Heart right ventricle (tissue), 16 donors: ENCODE measurements at regions not wholly inside any gene's neighbourhood (a gene's known extent, or its start where the extent isn't known, plus 50 kb on each side); places are given as distances from the start of the nearest gene placed in this dataset.

Experiments
- ATAC-seq, 8 donors: fragments of 200-7000 bp; cut with Tn5 transposase; one replicate each; pipeline ENCODE4 v1.9.1; 2020; ENCODE audit warnings: mild to moderate bottlenecking in 8 of 8, moderate library complexity in 8 of 8, moderate number of reproducible peaks in 1 of 8
- DNase-seq, 2 donors: peaks; one replicate each; pipeline ENCODE4 v3.0.0-alpha.2; 2020
- H3K27ac ChIP-seq, 10 donors: fragments of 200-600 bp; sonication (generic) in 2 of 10; one replicate each; pipeline versions ENCODE4 v1.5.0 to v1.8.0; 2020 to 2022; ENCODE audit warnings: mild to moderate bottlenecking in 3 of 10
- H3K27me3 ChIP-seq, 7 donors: fragments of 200-600 bp; one replicate each; pipeline ENCODE4 v1.8.0; 2021 to 2022; ENCODE audit warnings: mild to moderate bottlenecking in 2 of 7
- H3K36me3 ChIP-seq, 9 donors: fragments of 200-600 bp; sonication (generic) in 1 of 9; one replicate each; pipeline versions ENCODE4 v1.5.0 to v1.8.0; 2020 to 2022; ENCODE audit warnings: mild to moderate bottlenecking in 2 of 9
- H3K4me1 ChIP-seq, 9 donors: fragments of 200-600 bp; sonication (generic) in 1 of 9; one replicate each; pipeline versions ENCODE4 v1.5.0 to v1.8.0; 2020 to 2022; ENCODE audit warnings: mild to moderate bottlenecking in 4 of 9
- H3K4me3 ChIP-seq, 10 donors: fragments of 200-600 bp; sonication (generic) in 2 of 10; one replicate each; pipeline versions ENCODE4 v1.5.0 to v1.8.0; 2020 to 2022; ENCODE audit warnings: mild to moderate bottlenecking in 7 of 10, moderate library complexity in 2 of 10
- H3K9me3 ChIP-seq, 11 donors: fragments of 200-600 bp in 10 of 11; sonication (generic) in 2 of 11; one replicate each; pipeline versions ENCODE4 v1.5.0 to v1.8.0; 2013 to 2022; ENCODE audit warnings: mild to moderate bottlenecking in 2 of 11, control low read depth in 1 of 11, moderate library complexity in 1 of 11
- WGBS, 2 donors: extraction: QIAGEN DNeasy Blood & Tissue Kit; methylation state at CpG; one replicate each; pipeline ENCODE4 v1.1.7; 2013; ENCODE audit warnings: inconsistent platforms in 1 of 2; 5-methylcytosine and 5-hydroxymethylcytosine counted together
- intact Hi-C, 10 donors: fragments of 100-400 bp; cut with DNase I; formaldehyde crosslinking; loops; one replicate each; pipeline versions ENCODE4 v1.11.1 to v1.14.2; 2022
- TF ChIP-seq, protein P1 (sequence below), 9 donors: fragments of 200-600 bp; sonication (generic) in 2 of 9; IDR thresholded peaks; one replicate each; pipeline versions ENCODE4 v1.5.0 to v1.8.0; 2021 to 2022; ENCODE audit warnings: antibody characterized with exemption in 9 of 9, mild to moderate bottlenecking in 5 of 9, moderate library complexity in 1 of 9
- donor health status: Arrhythmogenic right ventricular cardiomyopathy.
- donor health status: ischemic (EF 13 %, LVEDD 7.1; RV severe dilation, severe dysfunction).
- donor health status: healthy with polysubstance abuse.
- donor health status: DM: no; HTN: yes; CAD: no.
- donor health status: DM: no; HTN: no; CAD: no.
- donor health status: ischemic (EF 25% LVEDD 6.9; RV normal size, moderate dysfunction).
- donor health status: ischemic (EF 25% LVEDD 5.7; RV mildly dilated, moderate dysfunction).
- donor health status: healthy.
- donor health status: DM: yes; HTN: yes; CAD: no.
- donor health status: Ischemic cardiomyopathy.
- donor health status: ischemic (EF 35%, LVEDD 5.7; RV mildly dilated, moderate dysfunction).
- donor health status: nonischemic (EF 11% LVEDD 7.7; RV severe dilation, severe dysfunction).
- donor health status: DM: yes; HTN: yes; CAD: no.
- donor health status: PGD.
- donor health status: ischemic (EF 29% LVEDD 5.4; RV normal size, mild dysfunction).
- donor health status: nonischemic (EF 23%, LVEDD 6.1; RV moderate dilation, normal function).

DNA sequence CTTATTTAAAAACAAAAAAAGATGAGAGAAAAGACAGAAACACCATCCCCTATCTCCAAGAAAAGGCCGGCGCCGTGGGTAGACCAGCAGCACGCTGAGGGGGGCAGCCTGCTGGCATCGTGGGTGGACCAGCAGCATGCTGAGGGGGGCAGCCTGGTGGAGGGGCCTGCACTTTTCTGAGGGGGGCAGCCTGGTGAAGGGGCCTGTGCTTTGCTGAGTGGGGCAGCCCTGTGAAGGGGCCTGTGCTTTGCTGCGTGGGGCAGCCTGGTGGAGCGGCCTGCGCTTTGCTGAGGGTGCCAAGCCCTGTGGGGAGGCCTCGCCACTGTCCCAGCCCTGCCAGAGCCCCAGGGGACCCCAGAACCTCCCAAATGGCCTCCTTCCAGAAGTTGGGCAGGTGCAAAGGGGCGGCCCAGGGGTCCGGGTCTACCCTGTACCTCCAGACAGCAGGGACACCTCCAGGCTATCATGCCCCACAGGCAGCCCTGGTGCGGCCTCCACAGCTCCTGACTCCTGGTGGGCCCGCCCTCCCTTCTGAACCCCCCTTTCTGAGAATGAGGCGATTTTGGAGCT is 1185.7 kb downstream of the BRD1 start:
- H3K36me3 ChIP-seq, result no peaks in the 10 kb centered on the region
- WGBS, 2 donors, result 84 to 89% methylated on average over 14 of the region's 14 CpGs
- intact Hi-C loops, result no loop called here
- no peaks in the 10 kb centered on the region for H3K4me1 ChIP-seq
- H3K27me3 ChIP-seq, result peaks cover 0 to 30% (median 5%) of the 10 kb centered on the region in 7 donors
- ATAC-seq, result no peak
- no peaks in the 10 kb centered on the region for H3K9me3 ChIP-seq
- peak in 1 of 2 donors; percentile 4 for DNase-seq
- TF ChIP-seq, protein P1, sequence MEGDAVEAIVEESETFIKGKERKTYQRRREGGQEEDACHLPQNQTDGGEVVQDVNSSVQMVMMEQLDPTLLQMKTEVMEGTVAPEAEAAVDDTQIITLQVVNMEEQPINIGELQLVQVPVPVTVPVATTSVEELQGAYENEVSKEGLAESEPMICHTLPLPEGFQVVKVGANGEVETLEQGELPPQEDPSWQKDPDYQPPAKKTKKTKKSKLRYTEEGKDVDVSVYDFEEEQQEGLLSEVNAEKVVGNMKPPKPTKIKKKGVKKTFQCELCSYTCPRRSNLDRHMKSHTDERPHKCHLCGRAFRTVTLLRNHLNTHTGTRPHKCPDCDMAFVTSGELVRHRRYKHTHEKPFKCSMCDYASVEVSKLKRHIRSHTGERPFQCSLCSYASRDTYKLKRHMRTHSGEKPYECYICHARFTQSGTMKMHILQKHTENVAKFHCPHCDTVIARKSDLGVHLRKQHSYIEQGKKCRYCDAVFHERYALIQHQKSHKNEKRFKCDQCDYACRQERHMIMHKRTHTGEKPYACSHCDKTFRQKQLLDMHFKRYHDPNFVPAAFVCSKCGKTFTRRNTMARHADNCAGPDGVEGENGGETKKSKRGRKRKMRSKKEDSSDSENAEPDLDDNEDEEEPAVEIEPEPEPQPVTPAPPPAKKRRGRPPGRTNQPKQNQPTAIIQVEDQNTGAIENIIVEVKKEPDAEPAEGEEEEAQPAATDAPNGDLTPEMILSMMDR (IDR thresholded peaks at IDR 0.05), result no peak
- H3K27ac ChIP-seq, result no peak overlapping the region
- no peak overlapping the region for H3K4me3 ChIP-seq

DNA sequence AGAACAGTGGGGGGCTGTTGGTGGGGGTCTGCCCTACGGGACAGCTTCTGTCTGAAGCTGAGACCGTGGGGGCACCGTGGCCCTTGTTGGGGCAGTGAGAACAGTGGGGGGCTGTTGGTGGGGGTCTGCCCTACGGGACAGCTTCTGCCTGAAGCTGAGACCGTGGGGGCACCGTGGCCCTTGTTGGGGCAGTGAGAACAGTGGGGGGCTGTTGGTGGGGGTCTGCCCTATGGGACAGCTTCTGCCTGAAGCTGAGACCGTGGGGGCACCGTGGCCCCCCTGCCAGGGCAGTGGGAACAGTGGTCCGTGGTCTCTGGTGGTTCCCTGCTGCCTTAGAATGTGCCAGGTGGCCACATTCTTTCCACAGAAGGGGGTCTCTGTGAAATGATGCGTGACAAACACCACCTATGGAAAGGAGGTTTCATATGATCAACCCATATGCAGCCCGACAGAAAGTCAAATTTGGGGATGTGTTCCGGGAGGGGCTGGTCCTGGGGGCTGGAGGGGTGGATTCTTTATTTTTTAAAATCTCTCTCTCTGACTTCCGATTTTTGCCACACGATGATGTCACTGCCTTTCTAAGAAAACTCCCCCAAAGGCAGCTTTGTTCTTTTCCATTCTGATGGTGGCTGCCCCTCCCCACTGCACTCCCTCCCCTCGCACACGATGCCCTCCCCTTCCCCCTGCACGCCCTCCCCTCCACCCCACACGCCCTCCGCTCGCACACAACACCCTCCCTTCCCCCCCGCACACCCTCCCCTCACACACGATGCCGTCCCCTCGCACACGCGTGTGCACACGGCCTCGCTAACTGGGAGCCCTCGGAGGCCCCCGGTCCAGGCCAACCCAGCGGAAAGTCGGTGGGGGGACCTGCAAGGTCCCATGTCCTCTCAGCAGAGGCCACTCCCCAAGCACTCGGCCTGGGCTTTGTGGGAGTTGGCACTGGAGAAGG is 1186.5 kb downstream of the BRD1 start:
- TF ChIP-seq, protein P1 (IDR thresholded peaks at IDR 0.05), result no peak
- 62 to 71% methylated on average over 30 to 33 of the region's 33 CpGs for WGBS, 2 donors
- no peak overlapping the region for H3K4me3 ChIP-seq
- intact Hi-C loops, result no loop called here
- no peaks in the 10 kb centered on the region for H3K36me3 ChIP-seq
- ATAC-seq (no peak), DNase-seq (peak in 1 of 2 donors; percentile 2)
- H3K9me3 ChIP-seq, result no peaks in the 10 kb centered on the region
- H3K4me1 ChIP-seq, result no peaks in the 10 kb centered on the region
- H3K27ac ChIP-seq, result no peak overlapping the region
- peaks cover 0 to 30% (median 5%) of the 10 kb centered on the region in 7 donors for H3K27me3 ChIP-seq

DNA sequence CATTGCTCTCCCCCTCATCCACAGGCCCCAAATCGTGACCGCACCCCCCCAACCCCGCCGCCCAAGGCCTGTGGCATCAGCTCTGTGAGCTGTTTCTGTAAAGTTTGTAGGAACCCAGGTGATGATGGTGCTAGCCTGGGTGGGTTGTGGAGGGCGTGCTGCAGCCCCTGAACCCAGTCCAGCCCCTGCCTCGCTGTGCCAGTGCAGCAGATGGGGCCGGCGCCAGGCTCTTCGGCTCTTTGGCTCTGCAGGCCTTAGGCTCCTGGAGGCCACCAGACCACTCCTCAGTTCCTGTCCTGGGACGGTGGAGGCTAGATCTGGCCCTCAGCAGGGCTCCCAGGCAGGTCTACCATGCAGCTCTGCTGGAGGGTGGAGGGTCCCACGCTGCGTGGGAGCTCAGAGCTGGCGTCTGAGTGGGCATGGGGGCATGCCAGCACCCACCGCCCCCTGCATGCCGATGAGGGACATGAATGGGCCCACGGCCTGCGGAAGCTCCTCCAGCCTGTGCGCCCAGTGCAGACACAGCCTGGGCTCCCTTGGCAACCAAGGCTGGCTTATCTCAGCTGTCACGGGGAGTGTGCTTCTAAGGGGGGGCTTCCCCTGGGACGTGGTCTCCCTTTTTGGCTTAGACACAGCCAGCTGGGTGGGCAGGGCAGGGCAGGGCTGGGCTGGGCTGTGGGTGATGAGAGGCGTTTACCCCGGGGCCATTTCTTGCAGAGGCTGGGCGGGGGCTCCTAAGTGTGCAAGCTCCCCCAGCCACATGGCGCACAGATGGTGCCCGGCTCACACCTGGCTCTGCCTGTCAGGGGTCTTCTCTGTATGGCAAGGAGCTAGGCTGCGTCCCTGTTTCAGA is 1187.6 kb downstream of the BRD1 start:
- 73 to 79% methylated on average over 26 of the region's 26 CpGs for WGBS, 2 donors
- intact Hi-C loops, result no loop called here
- peak in 1 of 2 donors; percentile 1 for DNase-seq

More for the DNA sequence above, 1187.6 kb downstream of the BRD1 start:
- TF ChIP-seq, protein P1 (IDR thresholded peaks at IDR 0.05), result no peak
- no peaks in the 10 kb centered on the region for H3K4me1 ChIP-seq
- H3K36me3 ChIP-seq, result no peaks in the 10 kb centered on the region
- H3K27me3 ChIP-seq, result peaks cover 0 to 25% (median 9%) of the 10 kb centered on the region in 7 donors
- H3K9me3 ChIP-seq, result no peaks in the 10 kb centered on the region
- no peak overlapping the region for H3K4me3 ChIP-seq
- no peak for ATAC-seq
- no peak overlapping the region for H3K27ac ChIP-seq
